GM19397 (cell line): ENCODE measurements at regions not wholly inside any gene's neighbourhood (a gene's known extent, or its start where the extent isn't known, plus 50 kb on each side); places are given as distances from the start of the nearest gene placed in this dataset.
"Not testable (repeated sequence)": the region's sequence is repeated elsewhere in the genome, so short reads cannot be mapped to it uniquely, and the experiment has no call there.

Source experiments
- ATAC-seq: cut with Tn5 transposase; IDR thresholded peaks from one replicate; pipeline ENCODE4 v1.9.1; 2021; ENCODE audit warnings: mild to moderate bottlenecking, moderate library complexity; ENCODE audit not compliant: unreplicated experiment

DNA sequence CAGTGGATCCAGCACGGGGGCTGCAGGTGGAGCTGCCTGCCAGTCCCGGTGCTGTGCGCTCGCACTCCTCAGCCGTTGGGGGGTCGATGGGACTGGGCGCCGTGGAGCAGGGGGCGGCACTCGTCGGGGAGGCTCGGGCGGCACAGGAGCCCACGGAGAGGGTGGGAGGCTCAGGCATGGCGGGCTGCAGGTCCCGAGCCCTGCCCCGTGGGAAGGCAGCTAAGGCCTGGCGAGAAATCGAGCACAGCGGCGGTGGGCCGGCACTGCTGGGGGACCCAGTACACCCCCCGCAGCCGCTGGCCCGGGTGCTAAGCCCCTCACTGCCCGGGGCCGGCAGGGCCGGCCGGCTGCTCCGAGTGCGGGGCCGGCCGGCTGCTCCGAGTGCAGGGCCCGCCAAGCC, 52.3 kb upstream of the MARK1 start:
- ATAC-seq: not testable (repeated sequence)

DNA sequence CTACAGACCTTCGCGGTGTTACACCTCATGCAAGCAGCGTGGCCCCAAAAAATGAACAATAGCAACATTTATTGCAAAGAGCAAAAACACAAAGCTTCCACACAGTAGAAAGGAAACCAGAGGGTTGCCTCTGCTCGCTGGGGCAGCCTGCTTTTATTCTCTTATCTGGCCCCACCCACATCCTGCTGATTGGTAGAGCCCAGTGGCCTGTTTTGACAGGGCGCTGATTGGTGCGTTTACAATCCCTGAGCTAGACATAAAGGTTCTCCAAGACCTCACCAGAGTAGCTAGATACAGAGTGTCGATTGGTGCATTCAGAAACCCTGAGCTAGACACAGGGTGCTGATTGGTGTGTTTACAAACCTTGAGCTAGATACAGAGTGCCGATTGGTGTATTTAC, 52.8 kb upstream of the MARK1 start:
- not testable (repeated sequence) for ATAC-seq

DNA sequence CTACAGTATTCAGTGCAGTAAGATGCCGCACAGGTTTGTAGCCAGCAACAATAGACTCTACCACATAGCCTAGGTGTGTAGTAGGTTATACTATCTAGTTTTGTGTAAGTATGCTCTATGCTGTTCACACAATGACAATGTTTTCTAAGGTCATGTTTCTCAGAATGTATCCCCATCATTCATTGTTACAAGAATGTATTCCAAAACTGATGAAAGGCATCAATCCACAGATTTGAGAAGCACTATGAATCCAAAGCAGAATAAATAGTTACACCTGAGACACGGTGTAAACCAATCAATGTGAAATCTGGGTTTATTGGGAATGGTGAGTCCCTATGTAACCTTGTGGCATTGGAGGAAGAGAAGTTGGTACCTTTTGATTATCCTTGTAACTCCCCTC, 54.5 kb upstream of the MARK1 start:
- ATAC-seq: no peak

DNA sequence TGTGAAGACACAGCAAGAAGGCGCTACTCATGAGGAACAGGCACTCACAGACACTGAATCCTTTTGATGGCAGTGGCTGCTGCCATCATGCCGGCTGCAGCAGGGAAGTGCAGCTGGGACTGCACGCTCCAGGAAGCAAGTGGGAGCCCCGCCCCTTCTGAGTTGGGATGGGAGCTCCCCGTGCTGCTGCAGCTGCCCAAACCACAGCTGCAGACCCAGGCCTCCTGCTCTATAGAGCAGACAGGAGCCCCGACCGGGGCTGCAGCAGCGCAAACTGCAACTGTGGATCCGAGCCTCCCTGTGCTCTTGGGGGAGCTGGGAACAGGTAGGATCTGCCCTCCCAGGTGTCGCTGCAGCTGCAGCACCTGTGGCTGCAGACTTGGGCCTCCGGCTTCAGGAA, 65.2 kb upstream of the MARK1 start:
- ATAC-seq: no peak

DNA sequence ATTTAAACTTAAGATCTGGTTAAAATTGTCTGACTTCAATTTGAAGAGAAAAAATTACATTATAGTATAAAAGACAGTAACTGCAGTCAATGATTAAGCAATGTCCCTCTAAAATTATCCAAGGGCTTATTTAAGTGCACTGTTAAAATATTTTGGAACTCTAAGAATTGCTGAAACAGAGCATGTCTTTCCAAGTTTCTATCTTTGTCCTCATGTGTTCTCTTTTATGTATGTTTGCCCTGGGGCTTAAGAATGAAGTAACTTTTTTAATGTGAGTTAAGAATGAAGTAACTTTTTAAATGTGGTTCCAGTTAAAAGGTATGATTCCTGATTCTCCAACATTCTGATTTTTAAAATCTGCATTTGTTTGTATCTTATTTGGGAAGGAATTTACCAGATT, 69.0 kb upstream of the MARK1 start:
- ATAC-seq: no peak

DNA sequence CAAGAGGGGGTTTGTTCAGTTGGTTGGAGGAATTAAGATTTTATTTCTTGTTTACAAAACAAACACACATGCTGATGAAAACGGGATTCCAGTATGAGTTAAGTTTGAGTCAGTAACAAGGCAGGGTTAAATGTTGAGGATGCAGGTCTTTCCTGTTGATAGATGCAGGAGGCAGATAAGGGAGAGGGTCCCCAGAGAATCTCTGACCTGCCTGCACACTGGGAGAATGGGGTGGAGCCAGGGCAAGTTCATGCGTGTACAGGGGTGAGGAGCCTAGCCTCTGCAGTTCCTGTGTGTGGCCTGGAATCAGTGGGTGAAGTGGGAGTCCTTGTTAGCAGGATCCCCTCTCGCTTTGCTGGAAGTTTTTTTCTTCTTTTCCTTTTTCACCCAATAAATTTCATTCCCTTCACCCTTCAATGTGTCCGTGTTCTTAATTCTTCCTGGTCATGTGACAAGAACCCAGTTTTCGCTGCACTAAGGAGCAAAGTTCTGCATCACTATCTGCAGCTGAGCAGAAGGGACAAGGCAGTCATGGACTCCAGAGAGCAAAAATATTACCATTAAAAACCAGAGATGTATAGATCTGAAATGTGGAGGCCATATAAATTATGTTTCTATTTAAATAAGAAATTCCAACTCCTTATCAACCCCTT, 69.9 kb upstream of the MARK1 start:
- no peak for ATAC-seq

DNA sequence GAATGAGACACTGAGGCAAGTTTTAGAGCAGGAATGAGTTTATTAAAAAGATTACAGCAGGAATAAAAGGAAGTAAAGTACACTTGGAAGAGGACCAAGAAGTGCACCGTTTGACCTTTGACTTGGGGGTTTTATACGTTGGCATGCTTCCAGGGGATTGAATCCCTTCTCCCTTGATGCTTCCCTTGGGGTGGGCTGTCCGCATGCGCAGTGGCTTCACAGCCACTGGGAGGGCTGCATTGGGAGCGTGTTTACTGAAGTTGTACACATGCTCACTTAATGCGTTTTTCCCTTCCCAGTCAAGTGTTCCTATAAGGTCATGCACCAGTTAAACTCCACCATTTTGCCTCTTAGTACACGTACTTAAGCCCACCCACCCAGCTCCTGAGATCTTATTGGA, 72.4 kb upstream of the MARK1 start:
- no peak for ATAC-seq

DNA sequence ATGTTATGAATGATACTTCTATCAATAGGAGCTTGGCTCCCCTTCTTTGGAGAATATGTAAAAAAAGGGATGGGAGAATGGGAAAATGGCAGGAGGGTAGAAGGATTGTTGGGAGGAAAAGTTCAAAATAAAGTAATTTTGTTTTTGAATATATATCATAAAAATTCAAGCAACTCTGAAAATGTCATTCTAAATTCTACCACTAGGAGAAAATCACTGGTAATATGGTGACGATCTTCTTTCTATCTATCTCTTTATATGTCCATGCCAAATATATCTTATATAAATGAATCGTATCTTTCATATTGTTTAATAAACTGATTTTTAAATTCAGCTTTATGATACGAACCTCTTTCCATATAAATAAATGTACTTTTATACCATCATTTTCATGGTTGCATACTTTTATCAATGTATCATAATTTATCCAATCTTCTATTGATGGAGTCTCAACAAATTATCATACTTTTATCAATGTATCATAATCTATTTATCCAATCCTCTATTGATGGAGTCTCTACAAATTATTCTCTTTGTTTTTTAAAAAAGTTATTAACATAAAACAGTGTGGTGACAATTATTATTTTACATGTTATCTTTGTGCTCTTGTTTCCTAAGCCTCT, 73.7 kb upstream of the MARK1 start:
- ATAC-seq: no peak

DNA sequence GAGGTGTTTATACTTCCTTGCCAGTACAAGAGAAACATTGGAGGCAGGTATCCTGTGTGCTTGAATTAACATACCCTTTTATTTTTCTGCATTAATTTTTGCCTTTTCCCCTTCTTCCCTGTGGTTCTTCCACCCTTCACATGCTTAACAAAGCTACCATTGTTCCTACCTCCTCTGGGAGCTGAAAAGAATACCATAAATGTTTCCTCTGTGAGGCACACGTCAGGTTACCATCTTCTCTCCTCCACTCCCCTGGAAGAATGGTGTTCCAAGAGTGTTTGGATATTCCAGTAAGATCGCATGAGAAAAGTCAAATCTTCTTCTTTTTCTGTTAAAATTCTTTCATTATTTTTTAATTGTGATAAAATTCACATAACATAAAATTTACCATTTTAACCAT, 74.6 kb upstream of the MARK1 start:
- no peak for ATAC-seq

DNA sequence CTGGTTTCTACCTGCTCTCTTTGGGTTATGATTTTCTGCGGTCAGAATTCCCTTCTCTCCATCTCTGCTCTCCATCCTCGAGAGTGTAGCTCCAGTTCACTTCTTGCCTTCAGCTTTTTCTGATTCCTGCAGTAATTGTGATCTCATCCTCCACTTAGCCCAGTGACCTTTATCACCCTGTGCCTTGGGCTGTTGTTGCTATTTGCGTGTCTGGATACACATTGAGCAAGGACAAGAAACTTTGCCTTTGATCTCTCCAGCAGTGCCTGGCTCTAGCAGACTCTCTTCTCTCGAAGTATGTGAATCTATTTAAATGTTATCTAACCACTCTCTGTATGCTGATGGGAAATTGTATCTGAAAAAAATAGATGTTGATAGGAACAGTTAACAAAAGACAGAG, 76.4 kb upstream of the MARK1 start:
- ATAC-seq: no peak

DNA sequence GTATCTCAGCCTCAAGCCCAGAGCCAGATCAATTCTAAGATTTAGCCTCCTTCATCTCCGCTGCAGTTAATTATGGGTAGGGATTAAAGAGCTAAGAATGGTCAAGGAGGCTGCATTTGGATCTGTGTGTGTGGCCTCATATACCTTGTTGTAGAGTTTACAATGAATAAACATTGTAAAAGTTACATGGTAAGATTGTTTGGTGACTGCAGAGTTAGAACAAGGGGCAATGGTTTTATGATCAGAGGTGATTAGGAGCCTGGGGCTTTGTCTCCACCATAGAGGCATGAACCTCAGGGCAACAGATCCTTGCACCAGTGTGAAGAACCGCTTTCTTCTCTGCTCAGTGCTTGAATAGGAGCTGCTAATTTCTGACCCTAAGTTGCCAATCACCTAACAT, 77.0 kb upstream of the MARK1 start:
- no peak for ATAC-seq

DNA sequence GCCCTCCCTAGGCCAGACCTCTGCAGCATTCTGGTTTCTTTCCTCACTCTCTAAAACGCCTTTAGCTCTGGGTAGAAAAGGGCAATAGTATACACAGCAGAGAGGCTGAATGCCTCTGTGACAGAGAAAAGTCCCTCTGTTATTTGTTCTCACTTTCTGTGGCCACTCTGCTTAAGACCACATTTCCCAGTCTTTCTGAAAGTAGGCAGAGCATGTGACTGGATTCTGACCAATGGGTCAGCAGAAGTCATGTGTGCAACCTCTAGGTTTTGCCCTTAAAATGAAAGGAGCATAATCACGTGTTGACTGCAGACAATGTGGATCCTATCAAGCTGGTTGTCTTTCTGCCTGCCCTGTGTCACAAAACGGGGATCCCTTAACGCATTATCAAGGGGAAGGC, 79.7 kb upstream of the MARK1 start:
- ATAC-seq: no peak

DNA sequence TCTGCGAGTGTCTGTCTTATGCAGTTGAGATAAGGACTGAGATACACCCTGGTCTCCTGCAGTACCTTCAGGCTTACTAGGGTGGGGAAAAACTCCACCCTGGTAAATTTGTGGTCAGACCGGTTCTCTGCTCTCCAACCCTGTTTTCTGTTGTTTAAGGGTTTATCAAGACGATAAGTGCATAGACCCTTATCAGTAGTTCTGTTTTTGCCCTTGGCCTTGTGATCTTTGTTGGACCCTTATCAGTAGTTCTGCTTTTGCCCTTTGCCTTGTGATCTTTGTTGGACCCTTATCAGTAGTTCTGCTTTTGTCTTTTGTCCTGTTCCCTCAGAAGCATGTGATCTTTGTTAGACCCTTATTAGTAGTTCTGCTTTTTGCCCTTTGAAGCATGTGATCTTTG, 83.3 kb upstream of the MARK1 start:
- ATAC-seq: not testable (repeated sequence)

DNA sequence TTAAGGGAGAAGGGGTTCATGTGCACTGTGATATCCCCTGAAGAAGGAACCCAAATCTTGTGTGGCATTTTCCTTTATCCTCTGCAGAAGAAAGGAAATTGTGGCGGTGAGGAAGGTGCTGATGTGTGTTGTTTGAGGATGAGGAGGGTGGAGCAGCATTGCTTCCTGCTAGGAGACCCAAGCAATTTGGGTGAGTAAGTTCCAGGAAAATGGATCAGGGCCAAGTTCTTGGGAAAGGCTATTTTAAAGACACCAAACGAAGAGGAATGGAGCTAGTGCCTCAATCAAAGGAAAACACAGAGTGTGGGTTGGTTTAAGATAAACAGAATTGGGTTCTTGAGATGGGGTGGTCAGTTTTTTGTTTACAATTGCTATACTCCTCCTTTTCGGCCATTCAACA, 86.7 kb upstream of the MARK1 start:
- ATAC-seq: no peak

DNA sequence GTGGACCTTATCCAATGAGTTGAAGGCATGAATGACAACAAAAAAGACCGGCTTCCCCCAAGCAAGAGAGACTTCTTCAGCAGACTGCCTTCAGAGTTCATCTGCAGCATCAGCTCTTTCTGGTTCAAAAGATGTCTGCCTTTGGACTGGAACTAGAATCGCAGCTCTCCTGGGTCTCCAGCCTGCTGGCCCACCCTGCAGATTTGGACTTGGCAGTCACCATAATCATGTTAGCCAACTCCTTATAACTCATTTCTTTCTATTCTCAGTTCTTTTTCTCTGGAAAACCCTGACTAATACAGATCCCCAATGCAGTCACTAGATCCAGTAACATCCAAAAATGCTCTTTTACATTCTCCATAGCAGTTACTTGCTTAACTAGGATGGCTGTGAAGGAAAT, 89.2 kb upstream of the MARK1 start:
- no peak for ATAC-seq

DNA sequence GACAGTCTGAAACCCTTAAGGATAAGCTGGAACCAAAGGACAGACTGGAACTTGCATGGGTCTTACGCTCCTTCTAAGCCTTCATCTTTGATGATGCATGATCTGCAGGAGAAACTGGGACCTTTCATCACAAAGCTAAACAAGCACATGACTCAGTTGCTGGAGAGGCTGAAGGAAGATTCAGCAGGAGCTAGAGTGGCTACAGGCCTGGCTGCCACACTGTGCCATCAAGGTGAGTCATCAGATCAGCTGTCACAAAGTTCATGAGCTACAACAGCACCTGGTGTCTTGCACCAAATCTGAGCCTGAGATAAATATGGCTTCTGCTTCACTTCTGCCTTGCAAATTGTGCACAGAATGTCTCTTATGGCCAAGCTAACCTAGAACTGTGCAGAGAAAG, 95.5 kb upstream of the MARK1 start:
- no peak for ATAC-seq

DNA sequence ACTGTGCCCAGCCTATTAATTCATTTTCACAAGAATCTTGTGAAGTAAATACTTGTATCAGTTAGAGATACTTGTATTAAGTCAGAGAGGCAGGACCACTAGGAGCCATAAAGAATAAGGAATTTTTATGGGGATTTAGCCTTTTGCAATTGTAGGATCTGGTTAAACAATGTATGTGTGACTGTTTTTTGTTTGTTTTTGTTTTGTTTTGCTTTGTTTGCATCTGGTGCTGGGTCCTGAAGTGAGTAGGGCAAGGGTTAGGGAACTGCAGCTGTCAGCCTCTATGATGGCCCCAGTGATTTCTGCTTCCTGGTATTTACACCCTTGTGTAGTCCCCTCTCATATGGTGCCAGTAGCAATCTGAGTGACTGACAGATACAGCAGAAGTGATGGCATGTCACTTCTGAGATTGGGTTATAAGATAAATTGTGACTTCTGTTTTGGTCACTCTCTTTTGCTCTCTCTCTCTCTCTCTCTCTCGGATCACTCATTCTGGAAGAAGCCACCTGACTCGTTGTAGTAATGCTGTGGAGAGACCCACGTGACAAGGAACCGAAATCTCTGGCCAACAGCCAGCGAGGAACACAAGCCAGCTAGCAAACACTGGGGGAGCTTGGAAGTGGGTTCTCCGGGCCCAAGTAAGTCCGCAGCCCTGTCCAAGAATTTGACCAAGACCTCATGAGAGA, 96.2 kb upstream of the MARK1 start:
- ATAC-seq: no peak

DNA sequence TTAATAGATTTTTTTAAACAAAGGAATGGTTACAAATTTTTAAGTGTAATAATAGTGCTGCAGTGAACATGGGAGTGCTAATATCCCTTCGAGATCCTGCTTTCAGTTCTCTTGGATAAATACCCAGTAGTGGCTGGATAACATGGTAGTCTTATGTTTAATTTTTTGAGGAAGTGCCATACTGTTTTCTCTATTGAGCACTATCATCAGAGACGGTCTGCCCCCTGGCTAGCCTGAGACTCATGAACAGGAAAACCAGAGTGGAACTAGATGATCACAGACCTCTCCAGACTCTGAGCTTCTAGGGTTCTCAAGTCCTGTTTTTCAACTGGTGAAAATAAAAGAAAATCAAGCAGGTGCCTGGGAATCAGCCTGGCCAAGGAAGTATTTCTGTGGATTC, 97.3 kb upstream of the MARK1 start:
- ATAC-seq: no peak

DNA sequence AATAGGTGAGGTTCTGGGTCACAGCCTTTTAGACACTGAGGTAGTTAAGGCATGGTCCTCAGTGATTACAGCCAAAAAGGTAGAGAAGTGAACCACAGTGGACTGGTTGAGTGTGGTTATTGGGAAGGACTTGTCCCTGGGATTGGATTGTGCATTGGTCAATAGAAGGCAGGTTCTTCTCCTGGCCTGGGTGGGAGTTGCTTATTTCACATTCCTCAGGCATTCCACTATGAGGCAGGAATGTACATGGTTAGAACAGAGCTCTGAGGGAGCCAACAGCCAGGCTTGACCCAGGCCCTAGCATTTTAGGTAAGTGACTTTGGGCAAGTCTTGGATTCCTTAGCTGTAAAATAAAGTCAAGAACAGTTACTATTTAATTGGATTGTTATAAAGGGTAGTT, 97.9 kb upstream of the MARK1 start:
- no peak for ATAC-seq

DNA sequence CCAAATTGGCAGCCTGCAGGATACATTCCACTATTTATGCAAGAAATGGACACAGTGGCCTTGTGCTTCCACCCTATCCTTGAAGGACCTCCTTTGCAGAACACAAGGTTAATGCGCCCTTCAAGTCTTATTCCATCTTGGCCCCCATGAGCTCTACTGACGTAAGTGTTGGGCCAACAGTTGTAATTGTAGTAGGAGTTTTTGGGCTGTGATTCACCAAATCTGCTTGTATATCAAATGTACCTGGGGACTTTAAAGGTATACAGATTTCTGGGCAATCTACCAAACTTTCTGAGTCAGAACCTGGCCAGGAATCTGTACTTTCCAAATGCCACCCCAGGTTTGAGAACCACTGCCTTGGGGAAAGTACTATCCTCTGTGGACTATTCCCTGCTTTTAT, 100.9 kb upstream of the MARK1 start:
- ATAC-seq: no peak

DNA sequence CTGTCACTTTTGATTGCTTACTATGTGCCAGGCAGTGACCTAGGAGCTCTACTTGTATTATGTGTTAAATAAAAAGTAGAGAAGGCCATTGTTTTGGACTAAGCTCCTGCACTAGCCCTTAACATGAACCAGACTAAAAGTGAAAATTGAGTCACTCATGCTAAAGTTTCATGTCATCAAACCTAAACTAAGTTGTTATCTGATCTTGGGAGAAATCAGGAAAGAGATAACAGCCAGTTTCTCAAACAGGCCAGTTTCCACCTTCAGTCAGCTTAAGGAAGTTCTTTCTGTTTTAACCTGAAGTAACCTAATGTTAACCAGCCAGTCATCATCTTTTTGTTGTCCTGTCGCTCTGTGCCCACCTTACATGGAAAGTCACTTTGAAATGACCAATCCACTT, 102.1 kb upstream of the MARK1 start:
- ATAC-seq: no peak

DNA sequence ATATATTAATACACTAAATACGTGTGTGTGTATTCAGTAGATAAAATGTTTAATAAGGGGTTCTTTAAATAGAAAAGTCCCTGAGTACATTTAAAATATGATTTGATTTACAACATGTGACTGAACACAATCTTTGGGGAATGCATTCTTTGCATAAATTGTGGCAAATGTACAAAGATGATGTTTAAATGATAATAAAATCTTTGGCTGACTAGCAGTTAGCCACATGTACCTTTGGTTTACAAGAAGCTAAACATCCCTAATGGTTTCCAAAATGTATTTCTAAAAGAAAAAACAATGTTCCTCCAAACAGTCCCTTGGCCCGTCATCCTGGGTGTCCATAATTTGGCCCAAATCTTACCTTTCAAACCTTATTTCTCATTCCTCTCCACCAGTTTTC, 106.4 kb upstream of the MARK1 start:
- ATAC-seq: no peak

DNA sequence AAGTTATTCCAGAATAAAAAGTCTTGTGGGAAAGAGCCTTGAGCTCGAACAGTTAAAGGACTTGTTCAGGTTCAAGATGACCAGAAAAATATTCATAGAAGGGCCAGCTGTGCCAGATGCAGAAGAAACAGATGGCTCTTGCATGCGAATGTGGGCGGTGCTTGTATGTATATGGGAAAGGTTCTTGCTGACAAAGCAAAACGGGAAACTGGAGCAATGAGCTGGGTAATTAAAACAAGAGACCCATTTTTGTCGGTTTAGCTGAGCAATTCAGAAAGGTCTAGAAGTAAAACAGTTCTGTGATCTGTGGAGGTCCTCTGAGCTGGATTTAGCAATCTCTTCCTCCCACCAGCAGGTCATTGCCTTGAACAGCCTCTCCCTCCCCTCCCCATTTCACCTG, 107.2 kb upstream of the MARK1 start:
- no peak for ATAC-seq
